DLD1 (cell line): ENCODE measurements at regions not wholly inside any gene's neighbourhood (a gene's known extent, or its start where the extent isn't known, plus 50 kb on each side); places are given as distances from the start of the nearest gene placed in this dataset.

Source experiments
- in situ Hi-C: cut with HindIII; loops from 2 replicates; pipeline ENCODE4 v1.10.0; 2017; ENCODE audit warnings: low sequenced_read_pairs

GRCh38 chr5:15266841-15267240, 233.1 kb upstream of the FBXL7 start:
- in situ Hi-C loops: no loop called here

DNA sequence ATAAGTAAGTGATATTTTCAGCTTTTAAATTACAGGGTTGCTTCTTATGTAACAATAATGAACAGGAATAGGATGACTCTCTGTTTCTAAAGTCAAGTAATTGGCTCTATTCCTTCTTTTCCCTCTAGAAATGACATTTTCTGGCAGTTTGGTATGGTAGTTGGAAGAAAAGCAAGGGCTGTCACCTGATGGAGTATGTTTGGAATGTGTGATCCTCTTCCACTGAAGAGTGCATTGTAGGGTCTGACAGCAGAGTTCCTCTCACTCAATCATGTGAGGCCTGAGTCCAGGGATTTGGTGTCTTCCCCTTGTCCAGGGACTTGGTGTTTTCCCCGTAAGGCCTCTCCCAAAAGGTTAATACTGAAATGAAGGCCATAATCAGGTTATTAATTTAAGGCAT, 233.8 kb upstream of the FBXL7 start:
- in situ Hi-C loops: no loop called here

- in situ Hi-C loops: no loop called here
Observed at GRCh38 chr5:15263942-15264341, 236.0 kb upstream of the FBXL7 start.

- in situ Hi-C loops: no loop called here
Observed at GRCh38 chr5:15263406-15263805, 236.6 kb upstream of the FBXL7 start.

- in situ Hi-C loops: no loop called here
Observed at GRCh38 chr5:15261269-15261995, 238.5 kb upstream of the FBXL7 start.

DNA sequence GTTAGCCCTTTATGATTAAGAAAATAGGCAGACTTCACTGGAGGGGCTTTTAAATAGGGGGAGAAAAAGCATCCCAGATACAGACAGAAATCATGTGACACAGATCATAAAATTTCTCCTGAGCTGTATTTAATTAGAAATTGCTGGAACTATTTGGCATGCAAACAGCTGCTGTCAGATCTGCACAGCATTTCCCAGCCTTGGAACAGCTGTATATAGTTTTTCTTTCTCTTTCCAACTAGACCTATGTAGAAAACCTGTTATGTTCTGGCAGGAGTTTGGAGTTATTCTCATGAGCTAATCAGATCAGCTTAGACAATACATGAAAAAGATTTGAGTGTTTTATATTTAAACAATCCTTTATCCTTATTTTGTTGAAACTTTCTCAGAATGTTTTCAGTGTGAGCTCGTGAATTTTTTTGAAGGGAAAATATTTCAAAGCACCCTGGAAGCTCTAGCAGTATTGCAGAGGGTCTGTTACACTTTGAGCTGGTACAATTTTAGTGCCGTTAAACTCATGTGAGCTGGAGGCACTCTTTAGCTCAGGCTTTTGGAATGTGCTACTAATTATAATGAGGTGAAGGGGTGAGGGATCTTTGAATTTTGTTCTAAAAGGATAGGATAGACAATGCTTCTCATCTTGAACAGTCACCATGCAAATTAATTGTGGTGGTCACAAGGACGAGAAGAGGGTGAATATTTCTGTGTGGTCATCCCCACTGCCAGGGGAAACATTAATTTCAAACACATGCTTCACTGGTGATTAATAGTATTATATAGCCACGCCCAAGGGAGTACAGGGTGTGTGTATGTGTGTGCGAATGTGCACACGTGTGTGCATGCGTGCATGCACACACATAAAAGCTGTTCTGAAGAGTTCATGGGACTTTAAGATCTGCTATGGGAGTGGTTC, 239.4 kb upstream of the FBXL7 start:
- in situ Hi-C loops: no loop called here

- in situ Hi-C loops: no loop called here
Observed at GRCh38 chr5:15256485-15256884, 243.5 kb upstream of the FBXL7 start.

- in situ Hi-C loops: no loop called here
Observed at GRCh38 chr5:15255576-15255975, 244.4 kb upstream of the FBXL7 start.

DNA sequence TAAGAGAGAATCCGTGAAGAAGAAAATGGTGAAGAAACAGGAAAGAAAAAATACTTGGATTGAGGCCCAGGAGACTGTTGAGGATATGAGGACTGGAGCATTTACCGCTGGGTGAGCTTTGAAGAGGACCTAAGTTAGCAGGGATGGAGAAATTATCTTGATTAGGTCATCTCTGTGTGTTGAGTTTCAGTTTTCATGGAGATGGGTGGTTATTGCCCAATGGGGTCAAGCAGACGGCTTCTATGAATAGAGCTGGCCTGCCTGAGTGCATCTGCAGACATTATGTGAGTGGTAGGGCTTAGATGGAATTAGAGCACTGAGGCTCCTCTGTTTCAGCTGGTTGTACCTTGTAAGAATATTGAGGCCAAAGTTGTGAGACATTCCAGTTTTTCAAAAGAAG, 245.4 kb upstream of the FBXL7 start:
- in situ Hi-C loops: loop anchor here (5.0 kb wide), 1 partner anchor 58 kb away; no protein-coding TSS in a partner anchor

- in situ Hi-C loops: loop anchor here (5.0 kb wide), 1 partner anchor 60 kb away; no protein-coding TSS in a partner anchor
Observed at GRCh38 chr5:15252331-15252730, 247.6 kb upstream of the FBXL7 start.

DNA sequence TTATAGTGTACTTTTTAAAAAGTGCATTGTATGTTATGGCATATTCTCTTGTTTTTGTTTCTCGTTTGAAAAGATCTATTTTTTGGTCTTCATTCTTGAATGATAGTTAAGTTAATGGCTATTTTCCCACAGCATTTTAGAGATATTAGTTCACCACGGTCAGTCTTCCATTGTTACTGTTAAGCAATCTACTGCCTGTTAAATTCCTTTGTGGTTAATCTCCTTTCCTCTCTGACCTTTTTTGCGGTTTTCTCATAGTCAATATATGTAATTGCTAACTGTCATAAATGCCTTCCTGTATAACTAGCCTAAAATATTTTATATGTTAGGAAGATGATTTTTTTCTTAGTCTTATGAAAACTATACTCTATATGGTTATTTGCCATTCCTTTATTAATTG, 250.8 kb upstream of the FBXL7 start:
- in situ Hi-C loops: no loop called here

DNA sequence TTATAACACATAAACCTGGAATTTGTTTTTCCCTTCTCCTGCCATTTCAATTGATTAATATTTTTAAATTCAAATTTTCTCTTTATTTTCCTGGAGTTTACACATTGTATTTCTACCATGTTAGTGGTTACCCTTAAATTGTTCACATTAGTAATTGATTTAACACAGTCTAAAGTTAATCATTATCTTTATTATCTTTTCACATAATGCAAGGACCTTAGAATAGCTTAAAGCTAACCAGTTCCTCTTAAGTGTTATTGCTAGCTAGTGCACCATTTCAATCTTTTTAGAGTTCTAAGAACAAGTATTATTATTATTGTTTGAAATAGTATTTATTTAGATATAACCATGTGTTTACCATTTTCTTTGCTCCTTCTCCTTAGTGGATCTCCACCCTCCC, 251.2 kb upstream of the FBXL7 start:
- in situ Hi-C loops: no loop called here

DNA sequence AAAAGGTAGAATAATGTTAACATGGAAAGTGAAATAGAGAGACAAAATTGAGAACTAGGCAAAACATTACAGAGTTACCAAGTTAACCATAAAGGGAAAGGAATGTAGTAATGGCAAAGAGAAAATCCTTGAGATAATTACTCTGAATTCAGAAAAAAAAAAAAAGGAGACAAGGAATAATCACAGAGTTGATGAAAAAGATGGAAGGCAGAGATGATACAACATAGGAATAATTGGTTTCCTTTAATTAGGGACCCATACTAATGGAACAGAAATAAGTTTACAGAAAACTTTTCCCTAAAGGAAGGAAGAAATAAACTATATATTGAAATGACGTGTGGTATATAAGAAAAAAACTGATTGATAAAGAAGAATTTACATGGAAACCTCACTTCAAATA, 254.1 kb upstream of the FBXL7 start:
- in situ Hi-C loops: no loop called here

DNA sequence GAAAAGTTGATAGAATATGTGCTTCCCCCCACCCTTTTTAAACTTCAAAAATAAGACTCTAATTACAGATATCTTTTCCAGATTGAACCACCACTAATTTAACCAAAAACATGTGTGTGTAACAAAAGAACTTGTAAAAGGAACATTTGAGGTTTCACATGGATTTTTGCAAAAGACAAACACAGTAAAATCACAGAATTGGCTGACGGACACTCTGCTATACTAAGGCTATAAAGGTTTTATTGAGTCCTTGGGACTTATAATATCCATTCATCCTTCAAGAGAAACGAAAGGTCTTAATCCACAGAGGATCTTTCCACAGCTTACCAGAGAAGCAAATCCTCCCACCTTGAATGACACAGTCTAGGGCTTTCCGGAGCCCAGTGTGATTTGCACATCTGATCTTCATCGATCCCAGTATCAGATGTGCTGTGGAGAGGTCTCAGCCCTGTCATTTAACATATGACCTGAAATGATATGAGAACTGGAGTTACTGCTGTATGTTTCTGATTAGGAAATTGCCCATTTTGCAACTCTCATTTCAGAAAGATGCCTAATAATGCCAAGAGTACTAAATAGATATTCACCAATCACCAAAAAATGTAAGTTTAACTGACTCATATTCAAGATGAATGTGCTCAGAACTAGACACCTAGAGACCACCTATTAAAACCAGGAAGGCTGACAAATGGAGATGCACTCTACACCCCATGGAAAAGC, 256.5 kb upstream of the FBXL7 start:
- in situ Hi-C loops: no loop called here

- in situ Hi-C loops: no loop called here
Observed at GRCh38 chr5:15241216-15241821, 258.7 kb upstream of the FBXL7 start.

DNA sequence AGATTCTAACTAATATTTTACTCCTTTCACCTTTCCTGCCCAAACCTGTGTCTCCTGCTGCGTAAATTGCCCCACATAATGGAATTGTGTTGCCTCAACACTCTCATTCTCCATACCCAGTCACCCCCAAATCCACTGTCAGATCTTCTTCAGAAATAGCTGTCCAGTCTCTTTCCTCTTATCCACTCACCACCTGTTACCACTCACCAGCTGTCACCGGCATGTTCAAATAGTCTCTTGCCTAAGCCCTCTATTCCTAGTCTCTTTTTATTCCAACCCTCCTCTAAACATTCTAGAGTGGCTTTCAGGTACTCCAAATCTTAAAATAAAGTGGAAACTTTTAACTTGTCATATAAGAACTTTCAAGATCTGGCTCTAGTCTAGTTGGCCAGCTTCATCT, 262.0 kb upstream of the FBXL7 start:
- in situ Hi-C loops: no loop called here

DNA sequence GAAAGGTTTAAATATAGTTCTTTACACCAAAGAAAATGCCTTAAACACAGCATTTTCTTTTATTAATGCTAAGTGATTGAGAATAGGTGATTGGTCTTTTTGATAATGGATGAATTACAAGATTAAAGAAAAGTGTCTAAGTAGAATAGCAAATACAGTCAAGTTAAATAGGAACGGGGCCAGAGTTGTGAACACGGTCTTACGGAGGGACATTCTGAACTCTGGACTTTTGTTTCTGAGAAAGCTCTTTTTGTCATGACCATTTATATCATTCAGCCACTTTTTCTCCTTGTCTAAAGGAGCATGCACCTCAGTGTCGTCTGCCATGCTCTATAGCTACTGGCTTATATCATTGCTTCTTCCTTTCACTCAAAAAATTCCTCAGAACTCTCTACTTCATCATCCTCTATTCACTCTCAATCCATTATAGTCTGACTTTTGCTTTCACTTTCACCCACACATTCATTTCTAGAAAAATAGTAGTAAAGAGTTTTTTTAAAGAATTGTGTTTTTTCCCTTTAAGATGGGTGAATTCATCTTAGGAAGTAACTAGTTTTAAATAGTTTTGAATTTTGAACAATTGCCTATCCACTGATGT, 263.0 kb upstream of the FBXL7 start:
- in situ Hi-C loops: no loop called here

DNA sequence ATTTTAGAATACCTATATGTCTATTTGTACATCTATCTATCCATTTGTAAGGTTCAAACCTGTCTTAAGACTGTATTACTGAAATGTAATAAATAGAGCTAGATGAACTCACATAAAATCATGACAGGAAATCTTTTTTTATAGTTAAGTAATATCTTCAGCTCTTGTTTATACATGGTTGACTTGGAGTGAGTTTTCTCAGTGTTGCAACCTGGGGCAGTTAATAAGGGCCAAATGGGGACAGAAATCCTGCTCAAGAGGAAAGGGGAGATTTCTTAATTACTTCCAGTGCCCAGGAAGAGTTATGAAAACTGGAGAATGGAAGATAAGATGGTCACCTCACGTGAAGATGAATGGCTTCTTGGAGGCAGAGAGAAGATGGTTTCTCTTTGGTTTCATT, 265.1 kb upstream of the FBXL7 start:
- in situ Hi-C loops: no loop called here

DNA sequence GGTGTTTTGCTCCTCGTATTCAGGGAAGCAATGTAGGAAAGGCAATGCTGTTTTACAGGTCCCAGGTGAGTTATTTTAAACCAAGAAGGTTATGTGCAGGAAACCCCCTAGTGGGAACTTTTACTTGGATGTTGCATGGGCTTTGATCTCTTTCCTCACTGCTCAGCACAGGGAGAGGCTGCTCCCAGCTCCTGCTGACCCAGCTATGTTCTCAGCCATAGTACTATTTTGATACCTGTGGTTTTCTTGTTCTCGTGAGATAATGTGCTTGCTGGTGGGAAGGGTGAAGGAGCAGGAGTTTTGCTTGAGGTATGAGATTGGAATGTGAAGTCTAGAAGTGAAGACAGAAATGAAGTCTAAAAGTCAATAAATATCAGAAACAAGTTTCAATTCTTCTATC, 265.6 kb upstream of the FBXL7 start:
- in situ Hi-C loops: no loop called here

- in situ Hi-C loops: no loop called here
Observed at GRCh38 chr5:15233566-15233965, 266.4 kb upstream of the FBXL7 start.

DNA sequence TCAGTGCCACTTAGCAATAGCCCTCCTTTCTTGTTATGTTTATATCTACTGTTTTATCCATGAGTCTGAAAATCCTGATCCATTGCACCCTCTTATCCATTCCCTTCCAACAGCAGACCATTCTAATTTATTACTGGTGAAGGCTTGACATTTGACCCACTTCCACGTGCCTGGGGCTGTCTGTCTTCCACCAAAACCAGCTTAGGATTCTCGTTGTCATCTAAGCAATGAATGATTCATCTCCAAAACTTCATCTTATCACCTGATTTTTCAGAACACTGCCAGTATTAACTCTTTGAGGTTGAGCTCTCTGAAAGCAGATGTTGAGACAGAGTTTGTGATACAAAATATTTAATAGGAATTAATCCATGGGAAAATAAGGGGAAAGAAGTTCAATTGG, 277.8 kb upstream of the FBXL7 start:
- in situ Hi-C loops: no loop called here
